K562 (cell line): ENCODE measurements at regions not wholly inside any gene's neighbourhood (a gene's known extent, or its start where the extent isn't known, plus 50 kb on each side); places are given as distances from the start of the nearest gene placed in this dataset.

Experiments
- ATAC-seq: fragments of 200-7000 bp; cut with Tn5 transposase; 3 replicates; pipeline ENCODE4 v1.9.1; 2020; ENCODE audit warnings: moderate library complexity
- BruUV-seq: library from RNA; stranded (reverse); fragments of 400-500 nt; replicated peaks from 2 replicates; lab custom pipeline; 2021; lab: Mats Ljungman, UMichigan
- CTCF ChIA-PET: fragments of 300-600 bp; formaldehyde crosslinking; extraction: SDS; loops from one replicate; lab custom pipeline; 2021; ENCODE audit warnings: low intra/inter-chr PET ratio; lab: Yijun Ruan, JAX
- POLR2A ChIA-PET: fragments of 300-600, 350-650 bp; sonication (Branson Sonifier 250); formaldehyde crosslinking; extraction: SDS; loops from one replicate; lab custom pipeline; 2021; ENCODE audit warnings: antibody characterized with exemption, inconsistent platforms; lab: Yijun Ruan, JAX
- DNase-seq, 4 experiments: peaks; one replicate each; pipeline versions ENCODE4 v3.0.0 to v3.0.0-alpha.2; 2011 to 2018; ENCODE audit warnings: low spot score in 3 of 4, mixed read lengths in 3 of 4; ENCODE audit errors: extremely low read depth in 1 of 4
- FAIRE-seq: peaks from 2 replicates; lab custom pipeline; 2011; peaks lifted over from hg19 to GRCh38; lab: Jason Lieb, UNC
- H2AFZ ChIP-seq: 2 replicates; pipeline ENCODE4 v1.6.0; 2011; ENCODE audit warnings: low read depth, low read length, control low read depth, inconsistent platforms
- H3K27ac ChIP-seq: fragments of 200-600 bp; 3 replicates; pipeline ENCODE4 v1.8.0; 2011; ENCODE audit warnings: low read depth, mild to moderate bottlenecking, control low read depth, inconsistent platforms, low read length, moderate library complexity, mixed read lengths; ENCODE audit errors: extremely low read depth
- H3K27me3 ChIP-seq, 2 experiments: fragments of 300-600 bp in 1 of 2; 2 replicates in 1 of 2; 3 replicates in 1 of 2; pipeline versions ENCODE4 v1.6.0 to v1.8.0; 2011; ENCODE audit warnings: inconsistent platforms in 2 of 2, low read length in 2 of 2, mild to moderate bottlenecking in 1 of 2, mixed read lengths in 1 of 2, moderate library complexity in 1 of 2; ENCODE audit not compliant: control insufficient read depth in 2 of 2, insufficient read depth in 2 of 2
- H3K36me3 ChIP-seq: fragments of 300-600 bp; 3 replicates; pipeline ENCODE4 v1.8.0; 2011; ENCODE audit warnings: mild to moderate bottlenecking, low read length, inconsistent platforms; ENCODE audit not compliant: control insufficient read depth, insufficient read depth
- H3K4me1 ChIP-seq, 2 experiments: fragments of 200-600 bp in 1 of 2; replicated peaks in 1 of 2; 2 replicates in 1 of 2; 3 replicates in 1 of 2; pipeline versions ENCODE4 v1.5.1 to v1.8.0; 2011; ENCODE audit warnings: inconsistent platforms in 2 of 2, low read length in 2 of 2, mild to moderate bottlenecking in 1 of 2, mixed read lengths in 1 of 2, moderate library complexity in 1 of 2; ENCODE audit not compliant: control insufficient read depth in 2 of 2, insufficient read depth in 2 of 2
- H3K4me2 ChIP-seq: 2 replicates; pipeline ENCODE4 v1.6.1; 2011; ENCODE audit warnings: low read length, control low read depth, inconsistent platforms, mixed read lengths; ENCODE audit not compliant: insufficient read depth
- H3K4me3 ChIP-seq: fragments of 200-600 bp; sonication (generic), shearing (Covaris generic); 2 replicates; pipeline ENCODE4 v1.5.1; 2016; ENCODE audit warnings: control low read depth, inconsistent platforms
- H3K79me2 ChIP-seq: fragments of 200-600 bp; 3 replicates; pipeline ENCODE4 v1.8.0; 2011; ENCODE audit warnings: low read length, inconsistent platforms; ENCODE audit not compliant: control insufficient read depth, insufficient read depth
- H3K9ac ChIP-seq, 2 experiments: 2 replicates each; pipeline versions ENCODE4 v1.6.0 to v1.6.1; 2011; ENCODE audit warnings: low read depth in 2 of 2, low read length in 2 of 2, control low read depth in 1 of 2, inconsistent platforms in 1 of 2, mild to moderate bottlenecking in 1 of 2, mixed read lengths in 1 of 2; ENCODE audit not compliant: insufficient read depth in 1 of 2
- H3K9me1 ChIP-seq: one replicate; pipeline ENCODE4 v1.6.0; 2011; ENCODE audit warnings: inconsistent platforms, mild to moderate bottlenecking, low read length, moderate library complexity; ENCODE audit not compliant: control insufficient read depth, insufficient read depth
- H3K9me3 ChIP-seq: replicated peaks from 2 replicates; pipeline ENCODE4 v1.5.1; 2011; ENCODE audit warnings: low read depth, low read length, inconsistent platforms; ENCODE audit not compliant: control insufficient read depth, insufficient read depth
- H4K20me1 ChIP-seq: replicated peaks from 2 replicates; pipeline ENCODE4 v1.6.1; 2011; ENCODE audit warnings: low read length, inconsistent platforms, mixed read lengths; ENCODE audit not compliant: control insufficient read depth, insufficient read depth
- ASH1L ChIP-seq: fragments of 450-650 bp; IDR thresholded peaks from 2 replicates; pipeline ENCODE4 v1.6.1; 2018; ENCODE audit warnings: borderline replicate concordance, mild to moderate bottlenecking, low read depth; ENCODE audit not compliant: partially characterized antibody
- EHMT2 ChIP-seq: fragments of 450-650 bp; IDR thresholded peaks from 2 replicates; pipeline ENCODE4 v1.6.1; 2018; ENCODE audit warnings: antibody characterized with exemption
- FOXK1 ChIP-seq: sonication (generic); formaldehyde crosslinking; IDR thresholded peaks from 2 replicates; pipeline ENCODE4 v1.8.0; 2022; ENCODE audit warnings: missing genetic modification reagents, mild to moderate bottlenecking, borderline replicate concordance
- HDAC6 ChIP-seq: IDR thresholded peaks from 2 replicates; pipeline ENCODE4 v1.6.1; 2012; ENCODE audit warnings: low read depth, mild to moderate bottlenecking, control low read depth, inconsistent platforms, low read length, moderate library complexity
- HNRNPH1 ChIP-seq: fragments of 200-400 bp; formaldehyde crosslinking; optimal IDR thresholded peaks from 2 replicates; pipeline ENCODE3; 2017; ENCODE audit warnings: low read depth, mild to moderate bottlenecking, low read length, moderate library complexity
- KLF13 ChIP-seq: fragments of 450-650 bp; IDR thresholded peaks from 2 replicates; pipeline ENCODE4 v1.6.1; 2016; ENCODE audit warnings: missing genetic modification characterization, low read depth, mild to moderate bottlenecking, missing compliant biosample characterization, moderate library complexity, borderline replicate concordance
- MEF2D ChIP-seq: conservative IDR thresholded peaks from 2 replicates; pipeline ENCODE4 v1.6.1; 2016; ENCODE audit warnings: low read depth, missing genetic modification characterization, missing compliant biosample characterization
- NFIC ChIP-seq: fragments of 450-650 bp; IDR thresholded peaks from 2 replicates; pipeline ENCODE4 v1.6.1; 2017; ENCODE audit warnings: mild to moderate bottlenecking, inconsistent platforms
- PHF20 ChIP-seq: fragments of 450-650 bp; IDR thresholded peaks from 2 replicates; pipeline ENCODE4 v1.6.1; 2018; ENCODE audit not compliant: partially characterized antibody
- POLR2AphosphoS2 ChIP-seq: IDR thresholded peaks from 2 replicates; pipeline ENCODE4 v1.6.1; 2012; ENCODE audit warnings: low read length, improper control_type of control experiment
- RNF2 ChIP-seq: sonication (generic); IDR thresholded peaks from 2 replicates; pipeline ENCODE4 v1.6.1; 2016
- SRF ChIP-seq, 2 experiments: fragments of 250-450, 450-650 bp in 1 of 2; sonication (Bioruptor Pico) in 1 of 2; sonication (generic) in 1 of 2; formaldehyde crosslinking; IDR thresholded peaks; 2 replicates each; pipeline versions ENCODE4 v1.5.0 to v1.5.1; 2020 to 2022; ENCODE audit warnings: mild to moderate bottlenecking in 1 of 2, missing genetic modification reagents in 1 of 2
- TSC22D4 ChIP-seq: fragments of 450-650 bp; IDR thresholded peaks from 2 replicates; pipeline ENCODE4 v1.6.1; 2016; ENCODE audit warnings: missing genetic modification characterization, missing biosample characterization, control low read depth
- ZNF431 ChIP-seq: sonication (generic); formaldehyde crosslinking; IDR thresholded peaks from 2 replicates; pipeline ENCODE4 v1.8.0; 2022; ENCODE audit warnings: mild to moderate bottlenecking, missing genetic modification reagents
- ZNF785 ChIP-seq: fragments of 250-450 bp; sonication (Bioruptor Pico); IDR thresholded peaks from 2 replicates; pipeline ENCODE4 v1.4.0; 2020; ENCODE audit warnings: mild to moderate bottlenecking
- WGBS: fragments of 100-300 bp; shearing (Covaris generic); methylation state at CpG from one replicate; pipeline ENCODE4 v1.1.6; 2016; ENCODE audit warnings: low coverage, mixed read lengths; ENCODE audit not compliant: insufficient coverage; ENCODE audit errors: missing lambda C conversion rate; 5-methylcytosine and 5-hydroxymethylcytosine counted together
- in situ Hi-C: fragments of 300-500 bp; cut with MboI; formaldehyde crosslinking; loops from 4 replicates; pipeline ENCODE4 v1.15.0; 2018; ENCODE audit warnings: inconsistent platforms, mixed read lengths
- intact Hi-C: fragments of 100-400 bp; cut with micrococcal nuclease; formaldehyde crosslinking; loops from 2 replicates; pipeline ENCODE4 v1.14.2; 2022
- TF ChIP-seq, protein P1 (sequence below): fragments of 450-650 bp; formaldehyde crosslinking; IDR thresholded peaks from 2 replicates; pipeline ENCODE4 v1.4.0; 2020; ENCODE audit warnings: mild to moderate bottlenecking, moderate library complexity
- TF ChIP-seq, protein P2 (sequence below): fragments of 250-450 bp; sonication (Bioruptor Pico); IDR thresholded peaks from 2 replicates; pipeline ENCODE4 v1.5.0; 2021

DNA sequence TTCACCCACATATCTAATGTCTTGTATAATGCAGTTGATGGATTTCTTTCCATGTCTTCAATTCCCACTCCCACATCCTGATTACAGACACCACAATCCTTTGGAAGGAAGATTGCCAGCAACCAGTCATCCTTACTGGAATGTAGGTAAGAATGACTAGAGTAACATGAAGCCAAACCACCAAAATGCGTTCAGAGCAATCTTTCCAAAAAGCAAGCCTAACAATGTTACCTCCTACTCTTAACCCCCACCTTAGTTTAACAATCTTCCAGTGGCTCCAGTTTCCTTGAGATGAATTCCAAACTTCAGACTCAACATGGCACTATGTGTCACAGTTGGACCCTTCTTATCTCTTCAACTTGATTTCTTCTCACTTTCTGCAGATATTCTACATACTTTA, 685.6 kb downstream of the DOK5 start:
- Histone ChIP-seq H3K4me3 (no peak overlapping the region), H3K4me2 (no peak overlapping the region), H3K79me2 (no peaks in the 10 kb centered on the region), H3K36me3 (no peaks in the 10 kb centered on the region), H3K9ac (no peak overlapping the region), H2AFZ (no peak overlapping the region)
- ChIA-PET POLR2A (interaction anchor here (0.9 to 1.0 kb wide), 2 partner anchors 12 to 17 kb away, joined by 3 read pairs; no protein-coding TSS in a partner anchor), CTCF (no interaction called here)
- no TSS peak for BruUV-seq
- FAIRE-seq: no peak
- in situ Hi-C loops: no loop called here
- no peak for DNase-seq
- no peak for TF ChIP-seq ASH1L
- no peak for TF ChIP-seq POLR2AphosphoS2
- no peak for TF ChIP-seq ZNF785 (CRISPR knock-in tag)
- no peak for TF ChIP-seq NFIC
- no peak for TF ChIP-seq FOXK1 (CRISPR knock-in tag)
- no peak for TF ChIP-seq HDAC6
- TF ChIP-seq ZNF431 (CRISPR knock-in tag): no peak
- no peak for TF ChIP-seq RNF2
- TF ChIP-seq KLF13: no peak
- no peak for TF ChIP-seq SRF (CRISPR knock-in tag; IDR thresholded peaks at IDR 0.05)
- TF ChIP-seq HNRNPH1: no peak
- TF ChIP-seq TSC22D4 (tag): no peak
- TF ChIP-seq, protein P1, sequence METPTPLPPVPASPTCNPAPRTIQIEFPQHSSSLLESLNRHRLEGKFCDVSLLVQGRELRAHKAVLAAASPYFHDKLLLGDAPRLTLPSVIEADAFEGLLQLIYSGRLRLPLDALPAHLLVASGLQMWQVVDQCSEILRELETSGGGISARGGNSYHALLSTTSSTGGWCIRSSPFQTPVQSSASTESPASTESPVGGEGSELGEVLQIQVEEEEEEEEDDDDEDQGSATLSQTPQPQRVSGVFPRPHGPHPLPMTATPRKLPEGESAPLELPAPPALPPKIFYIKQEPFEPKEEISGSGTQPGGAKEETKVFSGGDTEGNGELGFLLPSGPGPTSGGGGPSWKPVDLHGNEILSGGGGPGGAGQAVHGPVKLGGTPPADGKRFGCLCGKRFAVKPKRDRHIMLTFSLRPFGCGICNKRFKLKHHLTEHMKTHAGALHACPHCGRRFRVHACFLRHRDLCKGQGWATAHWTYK (CRISPR knock-in tag): no peak
- no peak for TF ChIP-seq MEF2D (tag)
- no peak for TF ChIP-seq PHF20
- TF ChIP-seq, protein P2, sequence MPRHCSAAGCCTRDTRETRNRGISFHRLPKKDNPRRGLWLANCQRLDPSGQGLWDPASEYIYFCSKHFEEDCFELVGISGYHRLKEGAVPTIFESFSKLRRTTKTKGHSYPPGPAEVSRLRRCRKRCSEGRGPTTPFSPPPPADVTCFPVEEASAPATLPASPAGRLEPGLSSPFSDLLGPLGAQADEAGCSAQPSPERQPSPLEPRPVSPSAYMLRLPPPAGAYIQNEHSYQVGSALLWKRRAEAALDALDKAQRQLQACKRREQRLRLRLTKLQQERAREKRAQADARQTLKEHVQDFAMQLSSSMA (CRISPR knock-in tag): no peak
- TF ChIP-seq EHMT2: no peak
- TF ChIP-seq, all 486 proteins: peak for 0
- no peak for ATAC-seq
- H4K20me1 ChIP-seq: no peaks in the 10 kb centered on the region
- no peaks in the 10 kb centered on the region for H3K9me1 ChIP-seq
- no peak overlapping the region for H3K27ac ChIP-seq
- no peaks in the 10 kb centered on the region for H3K9me3 ChIP-seq
- no peaks in the 10 kb centered on the region for H3K27me3 ChIP-seq
- intact Hi-C loops: no loop called here
- H3K4me1 ChIP-seq: no peaks in the 10 kb centered on the region
- 0% methylated on average over 1 of the region's 1 CpG for WGBS
